GM23338 (cell line): ENCODE measurements at regions not wholly inside any gene's neighbourhood (a gene's known extent, or its start where the extent isn't known, plus 50 kb on each side); places are given as distances from the start of the nearest gene placed in this dataset.

Experiments
- ATAC-seq: fragments of 200-7000 bp; cut with Tn5 transposase; 3 replicates; pipeline ENCODE4 v1.9.1; 2020
- DNase-seq: peaks from one replicate; pipeline ENCODE4 v3.0.0-alpha.2; 2015; ENCODE audit warnings: low spot score
- H2AFZ ChIP-seq: fragments of 200-600 bp; sonication (generic); 2 replicates; pipeline ENCODE4 v1.8.0; 2016; ENCODE audit warnings: antibody characterized with exemption, mild to moderate bottlenecking, moderate library complexity
- H3F3A ChIP-seq: fragments of 200-600 bp; sonication (generic); replicated peaks from 2 replicates; pipeline ENCODE4 v1.8.0; 2017; ENCODE audit warnings: antibody characterized with exemption, mixed run types, low read depth
- H3K27ac ChIP-seq: fragments of 200-600 bp; sonication (generic); 2 replicates; pipeline ENCODE4 v1.6.1; 2016; ENCODE audit warnings: low read depth
- H3K27me3 ChIP-seq: fragments of 200-600 bp; sonication (generic); 2 replicates; pipeline ENCODE4 v1.8.0; 2016; ENCODE audit warnings: mild to moderate bottlenecking, mixed run types, moderate library complexity; ENCODE audit not compliant: insufficient read depth
- H3K36me3 ChIP-seq: fragments of 200-600 bp; sonication (generic); 2 replicates; pipeline ENCODE4 v1.8.0; 2016; ENCODE audit warnings: mild to moderate bottlenecking; ENCODE audit not compliant: insufficient read depth
- H3K4me1 ChIP-seq: fragments of 200-600 bp; sonication (generic); 2 replicates; pipeline ENCODE4 v1.8.0; 2016; ENCODE audit warnings: mild to moderate bottlenecking, moderate library complexity; ENCODE audit not compliant: insufficient read depth
- H3K4me2 ChIP-seq: fragments of 200-600 bp; sonication (generic); 2 replicates; pipeline ENCODE4 v1.7.1; 2017; ENCODE audit warnings: mixed run types
- H3K4me3 ChIP-seq: fragments of 200-600 bp; sonication (generic); 2 replicates; pipeline ENCODE4 v1.6.1; 2016; ENCODE audit warnings: mixed run types
- H3K79me2 ChIP-seq: fragments of 200-600 bp; sonication (generic); replicated peaks from 2 replicates; pipeline ENCODE4 v1.8.0; 2017; ENCODE audit warnings: mild to moderate bottlenecking; ENCODE audit not compliant: insufficient read depth
- H3K9me2 ChIP-seq: fragments of 200-600 bp; sonication (generic); 2 replicates; pipeline ENCODE4 v1.8.0; 2017; ENCODE audit not compliant: insufficient read depth
- H4K20me1 ChIP-seq: fragments of 200-600 bp; sonication (generic); replicated peaks from 2 replicates; pipeline ENCODE4 v1.8.0; 2017; ENCODE audit warnings: mild to moderate bottlenecking; ENCODE audit not compliant: insufficient read depth
- H3K27ac Mint-ChIP-seq: 2 replicates; pipeline ENCODE4 v1.8.0; 2020; ENCODE audit warnings: inconsistent platforms, mild to moderate bottlenecking, moderate library complexity, mixed read lengths
- H3K27me3 Mint-ChIP-seq: 3 replicates; pipeline ENCODE4 v1.8.0; 2022; ENCODE audit warnings: low read depth, mild to moderate bottlenecking, moderate library complexity, mixed read lengths, inconsistent platforms; ENCODE audit not compliant: insufficient read depth, poor library complexity
- H3K36me3 Mint-ChIP-seq: 3 replicates; pipeline ENCODE4 v1.8.0; 2021; ENCODE audit warnings: low read depth, mild to moderate bottlenecking, inconsistent platforms, moderate library complexity, mixed read lengths
- H3K4me1 Mint-ChIP-seq: 3 replicates; pipeline ENCODE4 v1.8.0; 2020; ENCODE audit warnings: mild to moderate bottlenecking, inconsistent platforms, mixed read lengths
- H3K4me3 Mint-ChIP-seq: 3 replicates; pipeline ENCODE4 v1.8.0; 2021; ENCODE audit warnings: moderate library complexity, mild to moderate bottlenecking, inconsistent platforms, mixed read lengths
- H3K9me3 Mint-ChIP-seq: 3 replicates; pipeline ENCODE4 v1.8.0; 2020; ENCODE audit warnings: moderate library complexity, mild to moderate bottlenecking, inconsistent platforms, mixed read lengths
- CREB1 ChIP-seq: fragments of 250-450 bp; sonication (Bioruptor Pico); IDR thresholded peaks from 2 replicates; pipeline ENCODE4 v1.5.0; 2020; ENCODE audit warnings: low read depth, mild to moderate bottlenecking, moderate library complexity
- EZH2 ChIP-seq: fragments of 200-600 bp; sonication (generic); IDR thresholded peaks from one replicate; pipeline ENCODE4 v1.8.0; 2017; ENCODE audit warnings: antibody characterized with exemption, mild to moderate bottlenecking, low read depth; ENCODE audit not compliant: unreplicated experiment
- EZH2phosphoT487 ChIP-seq: fragments of 200-600 bp; sonication (generic); IDR thresholded peaks from one replicate; pipeline ENCODE4 v1.8.1; 2018; ENCODE audit warnings: antibody characterized with exemption; ENCODE audit not compliant: unreplicated experiment
- JUNB ChIP-seq: IDR thresholded peaks from one replicate; pipeline ENCODE4 v1.6.1; 2016; ENCODE audit warnings: antibody characterized with exemption; ENCODE audit not compliant: unreplicated experiment
- REST ChIP-seq: IDR thresholded peaks from one replicate; pipeline ENCODE4 v1.6.1; 2018; ENCODE audit warnings: antibody characterized with exemption; ENCODE audit not compliant: unreplicated experiment
- STAT1 ChIP-seq: IDR thresholded peaks from one replicate; pipeline ENCODE4 v1.6.1; 2016; ENCODE audit warnings: antibody characterized with exemption; ENCODE audit not compliant: unreplicated experiment
- ZNF114 ChIP-seq: fragments of 250-450 bp; sonication (Bioruptor Pico); IDR thresholded peaks from 2 replicates; pipeline ENCODE4 v1.5.0; 2020; ENCODE audit warnings: mild to moderate bottlenecking, moderate library complexity
- ZNF331 ChIP-seq: fragments of 250-450 bp; sonication (Bioruptor Pico); IDR thresholded peaks from 2 replicates; pipeline ENCODE4 v1.5.0; 2020; ENCODE audit warnings: low read depth, mild to moderate bottlenecking, moderate library complexity
- TF ChIP-seq, protein P1 (sequence below): fragments of 250-450 bp; sonication (Bioruptor Pico); IDR thresholded peaks from 2 replicates; pipeline ENCODE4 v1.5.0; 2020; ENCODE audit warnings: mild to moderate bottlenecking, moderate library complexity
- TF ChIP-seq, protein P2 (sequence below), 2 experiments: fragments of 200-600 bp in 1 of 2; sonication (generic) in 1 of 2; conservative IDR thresholded peaks; 2 replicates each; pipeline versions ENCODE4 v1.5.1 to v1.6.1; 2016 to 2017; ENCODE audit warnings: antibody characterized with exemption in 2 of 2, low read depth in 2 of 2, mild to moderate bottlenecking in 2 of 2, moderate library complexity in 1 of 2
- TF ChIP-seq, protein P3 (sequence below): IDR thresholded peaks from 2 replicates; pipeline ENCODE4 v1.6.1; 2016; ENCODE audit warnings: antibody characterized with exemption

DNA sequence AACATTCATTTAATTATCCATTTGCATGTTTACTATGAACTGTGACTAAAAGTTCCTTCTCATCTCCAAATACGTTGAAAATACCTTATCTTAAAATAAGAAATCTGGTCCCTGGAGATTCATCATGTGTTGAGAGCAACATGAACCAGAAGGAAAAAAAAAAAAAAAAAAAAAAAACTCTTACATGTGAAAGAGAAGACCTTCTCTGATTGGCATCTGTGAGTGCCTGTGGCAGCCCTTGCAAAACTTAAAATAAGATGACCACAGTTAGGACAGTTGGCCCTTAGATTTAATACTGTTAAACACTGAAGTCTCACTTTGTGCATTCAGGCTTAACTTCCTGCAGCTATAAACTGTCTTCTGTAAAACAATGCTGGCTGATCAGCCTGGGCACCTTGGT, 1395.2 kb upstream of the ADGRL4 start (continued):
- TF ChIP-seq, protein P1, sequence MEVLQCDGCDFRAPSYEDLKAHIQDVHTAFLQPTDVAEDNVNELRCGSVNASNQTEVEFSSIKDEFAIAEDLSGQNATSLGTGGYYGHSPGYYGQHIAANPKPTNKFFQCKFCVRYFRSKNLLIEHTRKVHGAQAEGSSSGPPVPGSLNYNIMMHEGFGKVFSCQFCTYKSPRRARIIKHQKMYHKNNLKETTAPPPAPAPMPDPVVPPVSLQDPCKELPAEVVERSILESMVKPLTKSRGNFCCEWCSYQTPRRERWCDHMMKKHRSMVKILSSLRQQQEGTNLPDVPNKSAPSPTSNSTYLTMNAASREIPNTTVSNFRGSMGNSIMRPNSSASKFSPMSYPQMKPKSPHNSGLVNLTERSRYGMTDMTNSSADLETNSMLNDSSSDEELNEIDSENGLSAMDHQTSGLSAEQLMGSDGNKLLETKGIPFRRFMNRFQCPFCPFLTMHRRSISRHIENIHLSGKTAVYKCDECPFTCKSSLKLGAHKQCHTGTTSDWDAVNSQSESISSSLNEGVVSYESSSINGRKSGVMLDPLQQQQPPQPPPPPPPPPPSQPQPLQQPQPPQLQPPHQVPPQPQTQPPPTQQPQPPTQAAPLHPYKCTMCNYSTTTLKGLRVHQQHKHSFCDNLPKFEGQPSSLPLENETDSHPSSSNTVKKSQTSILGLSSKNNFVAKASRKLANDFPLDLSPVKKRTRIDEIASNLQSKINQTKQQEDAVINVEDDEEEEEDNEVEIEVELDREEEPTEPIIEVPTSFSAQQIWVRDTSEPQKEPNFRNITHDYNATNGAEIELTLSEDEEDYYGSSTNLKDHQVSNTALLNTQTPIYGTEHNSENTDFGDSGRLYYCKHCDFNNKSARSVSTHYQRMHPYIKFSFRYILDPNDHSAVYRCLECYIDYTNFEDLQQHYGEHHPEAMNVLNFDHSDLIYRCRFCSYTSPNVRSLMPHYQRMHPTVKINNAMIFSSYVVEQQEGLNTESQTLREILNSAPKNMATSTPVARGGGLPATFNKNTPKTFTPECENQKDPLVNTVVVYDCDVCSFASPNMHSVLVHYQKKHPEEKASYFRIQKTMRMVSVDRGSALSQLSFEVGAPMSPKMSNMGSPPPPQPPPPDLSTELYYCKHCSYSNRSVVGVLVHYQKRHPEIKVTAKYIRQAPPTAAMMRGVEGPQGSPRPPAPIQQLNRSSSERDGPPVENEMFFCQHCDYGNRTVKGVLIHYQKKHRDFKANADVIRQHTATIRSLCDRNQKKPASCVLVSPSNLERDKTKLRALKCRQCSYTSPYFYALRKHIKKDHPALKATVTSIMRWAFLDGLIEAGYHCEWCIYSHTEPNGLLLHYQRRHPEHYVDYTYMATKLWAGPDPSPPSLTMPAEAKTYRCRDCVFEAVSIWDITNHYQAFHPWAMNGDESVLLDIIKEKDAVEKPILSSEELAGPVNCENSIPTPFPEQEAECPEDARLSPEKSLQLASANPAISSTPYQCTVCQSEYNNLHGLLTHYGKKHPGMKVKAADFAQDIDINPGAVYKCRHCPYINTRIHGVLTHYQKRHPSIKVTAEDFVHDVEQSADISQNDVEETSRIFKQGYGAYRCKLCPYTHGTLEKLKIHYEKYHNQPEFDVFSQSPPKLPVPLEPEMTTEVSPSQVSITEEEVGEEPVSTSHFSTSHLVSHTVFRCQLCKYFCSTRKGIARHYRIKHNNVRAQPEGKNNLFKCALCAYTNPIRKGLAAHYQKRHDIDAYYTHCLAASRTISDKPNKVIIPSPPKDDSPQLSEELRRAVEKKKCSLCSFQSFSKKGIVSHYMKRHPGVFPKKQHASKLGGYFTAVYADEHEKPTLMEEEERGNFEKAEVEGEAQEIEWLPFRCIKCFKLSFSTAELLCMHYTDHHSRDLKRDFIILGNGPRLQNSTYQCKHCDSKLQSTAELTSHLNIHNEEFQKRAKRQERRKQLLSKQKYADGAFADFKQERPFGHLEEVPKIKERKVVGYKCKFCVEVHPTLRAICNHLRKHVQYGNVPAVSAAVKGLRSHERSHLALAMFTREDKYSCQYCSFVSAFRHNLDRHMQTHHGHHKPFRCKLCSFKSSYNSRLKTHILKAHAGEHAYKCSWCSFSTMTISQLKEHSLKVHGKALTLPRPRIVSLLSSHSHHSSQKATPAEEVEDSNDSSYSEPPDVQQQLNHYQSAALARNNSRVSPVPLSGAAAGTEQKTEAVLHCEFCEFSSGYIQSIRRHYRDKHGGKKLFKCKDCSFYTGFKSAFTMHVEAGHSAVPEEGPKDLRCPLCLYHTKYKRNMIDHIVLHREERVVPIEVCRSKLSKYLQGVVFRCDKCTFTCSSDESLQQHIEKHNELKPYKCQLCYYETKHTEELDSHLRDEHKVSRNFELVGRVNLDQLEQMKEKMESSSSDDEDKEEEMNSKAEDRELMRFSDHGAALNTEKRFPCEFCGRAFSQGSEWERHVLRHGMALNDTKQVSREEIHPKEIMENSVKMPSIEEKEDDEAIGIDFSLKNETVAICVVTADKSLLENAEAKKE (CRISPR knock-in tag), result no peak
- TF ChIP-seq, protein P2, sequence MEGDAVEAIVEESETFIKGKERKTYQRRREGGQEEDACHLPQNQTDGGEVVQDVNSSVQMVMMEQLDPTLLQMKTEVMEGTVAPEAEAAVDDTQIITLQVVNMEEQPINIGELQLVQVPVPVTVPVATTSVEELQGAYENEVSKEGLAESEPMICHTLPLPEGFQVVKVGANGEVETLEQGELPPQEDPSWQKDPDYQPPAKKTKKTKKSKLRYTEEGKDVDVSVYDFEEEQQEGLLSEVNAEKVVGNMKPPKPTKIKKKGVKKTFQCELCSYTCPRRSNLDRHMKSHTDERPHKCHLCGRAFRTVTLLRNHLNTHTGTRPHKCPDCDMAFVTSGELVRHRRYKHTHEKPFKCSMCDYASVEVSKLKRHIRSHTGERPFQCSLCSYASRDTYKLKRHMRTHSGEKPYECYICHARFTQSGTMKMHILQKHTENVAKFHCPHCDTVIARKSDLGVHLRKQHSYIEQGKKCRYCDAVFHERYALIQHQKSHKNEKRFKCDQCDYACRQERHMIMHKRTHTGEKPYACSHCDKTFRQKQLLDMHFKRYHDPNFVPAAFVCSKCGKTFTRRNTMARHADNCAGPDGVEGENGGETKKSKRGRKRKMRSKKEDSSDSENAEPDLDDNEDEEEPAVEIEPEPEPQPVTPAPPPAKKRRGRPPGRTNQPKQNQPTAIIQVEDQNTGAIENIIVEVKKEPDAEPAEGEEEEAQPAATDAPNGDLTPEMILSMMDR (conservative IDR thresholded peaks at IDR 0.05; ENCODE audit: low read depth in 2 of 2), result no peak
- TF ChIP-seq, protein P3, sequence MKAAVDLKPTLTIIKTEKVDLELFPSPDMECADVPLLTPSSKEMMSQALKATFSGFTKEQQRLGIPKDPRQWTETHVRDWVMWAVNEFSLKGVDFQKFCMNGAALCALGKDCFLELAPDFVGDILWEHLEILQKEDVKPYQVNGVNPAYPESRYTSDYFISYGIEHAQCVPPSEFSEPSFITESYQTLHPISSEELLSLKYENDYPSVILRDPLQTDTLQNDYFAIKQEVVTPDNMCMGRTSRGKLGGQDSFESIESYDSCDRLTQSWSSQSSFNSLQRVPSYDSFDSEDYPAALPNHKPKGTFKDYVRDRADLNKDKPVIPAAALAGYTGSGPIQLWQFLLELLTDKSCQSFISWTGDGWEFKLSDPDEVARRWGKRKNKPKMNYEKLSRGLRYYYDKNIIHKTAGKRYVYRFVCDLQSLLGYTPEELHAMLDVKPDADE, result no peak
- TF ChIP-seq STAT1 (no peak), JUNB (no peak), ZNF114 (CRISPR knock-in tag) (no peak)

- H2AFZ ChIP-seq, result no peak overlapping the region
- Mint-ChIP-seq H3K4me1 (no peaks in the 10 kb centered on the region), H3K36me3 (peaks cover 6% of the 10 kb centered on the region; the same call in 1 of the 3 replicates), H3K4me3 (no peak overlapping the region), H3K27ac (no peak overlapping the region), H3K9me3 (peaks cover 8% of the 10 kb centered on the region; the same call in 2 of the 3 replicates), H3K27me3 (no peaks in the 10 kb centered on the region)
- H3K27me3 ChIP-seq, result no peaks in the 10 kb centered on the region
- no peak for ATAC-seq
- no peak overlapping the region for H3K27ac ChIP-seq
- H3K9me2 ChIP-seq, result no peaks in the 10 kb centered on the region
- no peak overlapping the region for H3K4me3 ChIP-seq
- no peaks in the 10 kb centered on the region for H3F3A ChIP-seq
- no peak for DNase-seq
- no peak overlapping the region for H3K4me2 ChIP-seq
- no peaks in the 10 kb centered on the region for H4K20me1 ChIP-seq
- H3K4me1 ChIP-seq, result no peaks in the 10 kb centered on the region
- no peaks in the 10 kb centered on the region for H3K36me3 ChIP-seq
- no peaks in the 10 kb centered on the region for H3K79me2 ChIP-seq
- TF ChIP-seq, protein P3, result no peak
- TF ChIP-seq ZNF114 (CRISPR knock-in tag) (no peak), EZH2 (no peak), ZNF331 (CRISPR knock-in tag) (no peak), CREB1 (CRISPR knock-in tag) (no peak), EZH2phosphoT487 (no peak), REST (no peak)
These were observed 1386.0 kb upstream of the ADGRL4 start for GRCh38 chr1:80392529-80392928.
